Anterior cingulate cortex (tissue), 58 donors: ENCODE measurements at regions not wholly inside any gene's neighbourhood (a gene's known extent, or its start where the extent isn't known, plus 50 kb on each side); places are given as distances from the start of the nearest gene placed in this dataset.
"Not testable (repeated sequence)": the region's sequence is repeated elsewhere in the genome, so short reads cannot be mapped to it uniquely, and the experiment has no call there.

ENCODE experiments used
- DNase-seq, 58 donors: peaks; one replicate each; lab custom pipeline; 2025; lab: John Stamatoyannopoulos, UW

- no peak for DNase-seq
These were observed 433.4 kb downstream of the BRD1 start for GRCh38 chr22:49394116-49394785.

- DNase-seq = no peak
These were observed 434.1 kb downstream of the BRD1 start for GRCh38 chr22:49393526-49393925.

- DNase-seq = no peak
These were observed 434.7 kb downstream of the BRD1 start for GRCh38 chr22:49392841-49393510.

GRCh38 chr22:49392247-49392646 lies 435.4 kb downstream of the BRD1 start:
- DNase-seq = no peak

- DNase-seq = no peak
These were observed 436.2 kb downstream of the BRD1 start for GRCh38 chr22:49391436-49391835.

GRCh38 chr22:49390954-49391353 lies 436.7 kb downstream of the BRD1 start:
- no peak for DNase-seq

GRCh38 chr22:49383909-49384308 lies 443.8 kb downstream of the BRD1 start:
- DNase-seq = not testable (repeated sequence)

- no peak for DNase-seq
These were observed 445.3 kb downstream of the BRD1 start for GRCh38 chr22:49382451-49382735.

- DNase-seq = no peak
These were observed 445.9 kb downstream of the BRD1 start for GRCh38 chr22:49381595-49382450.

- no peak for DNase-seq
These were observed 446.9 kb downstream of the BRD1 start for GRCh38 chr22:49380828-49381114.

- DNase-seq = no peak
These were observed 447.4 kb downstream of the BRD1 start for GRCh38 chr22:49380095-49380827.

GRCh38 chr22:49377306-49377705 lies 450.4 kb downstream of the BRD1 start:
- DNase-seq = no peak

GRCh38 chr22:49373801-49374226 lies 453.9 kb downstream of the BRD1 start:
- DNase-seq = no peak

- no peak for DNase-seq
These were observed 454.4 kb downstream of the BRD1 start for GRCh38 chr22:49373289-49373666.

- DNase-seq = peak in 9 of 58 donors; percentile 1 to 47 (median 18)
These were observed 455.0 kb downstream of the BRD1 start for GRCh38 chr22:49372530-49373288.

GRCh38 chr22:49372111-49372529 lies 455.6 kb downstream of the BRD1 start:
- DNase-seq = no peak

GRCh38 chr22:49371325-49372110 lies 456.2 kb downstream of the BRD1 start:
- no peak for DNase-seq

GRCh38 chr22:49370627-49371301 lies 456.9 kb downstream of the BRD1 start:
- DNase-seq = no peak
